ENCODE measurements at regions not wholly inside any gene's neighbourhood (a gene's known extent, or its start where the extent isn't known, plus 50 kb on each side); places are given as distances from the start of the nearest gene placed in this dataset.

DNA sequence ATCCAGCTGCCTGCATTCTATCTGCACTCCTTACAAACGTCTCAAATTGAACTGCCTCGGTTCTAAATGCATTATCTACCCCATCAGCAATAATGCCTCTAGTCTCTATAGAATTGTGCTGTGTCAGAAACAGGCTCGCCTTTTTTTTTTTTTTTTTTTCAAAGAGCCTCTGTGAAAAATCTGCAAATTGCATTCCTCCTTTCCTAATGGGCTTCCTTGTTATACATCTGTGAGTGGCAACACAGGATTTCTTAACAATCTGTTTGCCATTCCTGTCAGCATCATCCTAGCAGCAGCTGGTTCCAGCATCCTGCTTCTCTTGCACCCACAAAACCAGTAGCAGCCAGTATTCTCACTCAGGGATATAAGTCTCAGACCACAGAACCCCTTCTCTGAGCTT, 413.5 kb upstream of the SEMA3D start:
- TF ChIP-seq CHD4 (IDR thresholded peaks at IDR 0.05; ENCODE audit: borderline replicate concordance) = no peak
- no peak for TF ChIP-seq RAD21 (conservative IDR thresholded peaks at IDR 0.05 in 1 of 2, IDR thresholded peaks at IDR 0.05 in 1 of 2)
- TF ChIP-seq KDM1A (IDR thresholded peaks at IDR 0.05; ENCODE audit: low read depth) = no peak
- TF ChIP-seq, protein P1, sequence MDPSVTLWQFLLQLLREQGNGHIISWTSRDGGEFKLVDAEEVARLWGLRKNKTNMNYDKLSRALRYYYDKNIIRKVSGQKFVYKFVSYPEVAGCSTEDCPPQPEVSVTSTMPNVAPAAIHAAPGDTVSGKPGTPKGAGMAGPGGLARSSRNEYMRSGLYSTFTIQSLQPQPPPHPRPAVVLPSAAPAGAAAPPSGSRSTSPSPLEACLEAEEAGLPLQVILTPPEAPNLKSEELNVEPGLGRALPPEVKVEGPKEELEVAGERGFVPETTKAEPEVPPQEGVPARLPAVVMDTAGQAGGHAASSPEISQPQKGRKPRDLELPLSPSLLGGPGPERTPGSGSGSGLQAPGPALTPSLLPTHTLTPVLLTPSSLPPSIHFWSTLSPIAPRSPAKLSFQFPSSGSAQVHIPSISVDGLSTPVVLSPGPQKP (IDR thresholded peaks at IDR 0.05; ENCODE audit: low read depth, low read length) = no peak
- TF ChIP-seq ZFP36 (IDR thresholded peaks at IDR 0.05; ENCODE audit: borderline replicate concordance, partially characterized antibody) = no peak
- no peak for TF ChIP-seq ZNF302 (CRISPR knock-in tag; IDR thresholded peaks at IDR 0.05)
- no peak for TF ChIP-seq POLR2AphosphoS2 (conservative IDR thresholded peaks at IDR 0.05; ENCODE audit: low read length)
- TF ChIP-seq, protein P2, sequence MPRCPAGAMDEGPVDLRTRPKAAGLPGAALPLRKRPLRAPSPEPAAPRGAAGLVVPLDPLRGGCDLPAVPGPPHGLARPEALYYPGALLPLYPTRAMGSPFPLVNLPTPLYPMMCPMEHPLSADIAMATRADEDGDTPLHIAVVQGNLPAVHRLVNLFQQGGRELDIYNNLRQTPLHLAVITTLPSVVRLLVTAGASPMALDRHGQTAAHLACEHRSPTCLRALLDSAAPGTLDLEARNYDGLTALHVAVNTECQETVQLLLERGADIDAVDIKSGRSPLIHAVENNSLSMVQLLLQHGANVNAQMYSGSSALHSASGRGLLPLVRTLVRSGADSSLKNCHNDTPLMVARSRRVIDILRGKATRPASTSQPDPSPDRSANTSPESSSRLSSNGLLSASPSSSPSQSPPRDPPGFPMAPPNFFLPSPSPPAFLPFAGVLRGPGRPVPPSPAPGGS (IDR thresholded peaks at IDR 0.05) = no peak
- TF ChIP-seq RNF2 (IDR thresholded peaks at IDR 0.05; ENCODE audit: borderline replicate concordance, low read depth) = no peak
- no peak for TF ChIP-seq SREBF2 (IDR thresholded peaks at IDR 0.05)
- TF ChIP-seq, protein P3, sequence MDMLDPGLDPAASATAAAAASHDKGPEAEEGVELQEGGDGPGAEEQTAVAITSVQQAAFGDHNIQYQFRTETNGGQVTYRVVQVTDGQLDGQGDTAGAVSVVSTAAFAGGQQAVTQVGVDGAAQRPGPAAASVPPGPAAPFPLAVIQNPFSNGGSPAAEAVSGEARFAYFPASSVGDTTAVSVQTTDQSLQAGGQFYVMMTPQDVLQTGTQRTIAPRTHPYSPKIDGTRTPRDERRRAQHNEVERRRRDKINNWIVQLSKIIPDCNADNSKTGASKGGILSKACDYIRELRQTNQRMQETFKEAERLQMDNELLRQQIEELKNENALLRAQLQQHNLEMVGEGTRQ (IDR thresholded peaks at IDR 0.05) = no peak
- no peak for TF ChIP-seq ESRRA (IDR thresholded peaks at IDR 0.05; ENCODE audit: borderline replicate concordance, low read length)
- TF ChIP-seq ZSCAN20 (CRISPR knock-in tag; IDR thresholded peaks at IDR 0.05) = no peak
- TF ChIP-seq NR3C1 (IDR thresholded peaks at IDR 0.05) = no peak
- no peak for TF ChIP-seq TP53 (CRISPR knock-in tag; IDR thresholded peaks at IDR 0.05)
- no peak for TF ChIP-seq PHF8 (IDR thresholded peaks at IDR 0.05; ENCODE audit: borderline replicate concordance, low read depth)
- FAIRE-seq = no peak
- CTCF ChIA-PET = no interaction called here

DNA sequence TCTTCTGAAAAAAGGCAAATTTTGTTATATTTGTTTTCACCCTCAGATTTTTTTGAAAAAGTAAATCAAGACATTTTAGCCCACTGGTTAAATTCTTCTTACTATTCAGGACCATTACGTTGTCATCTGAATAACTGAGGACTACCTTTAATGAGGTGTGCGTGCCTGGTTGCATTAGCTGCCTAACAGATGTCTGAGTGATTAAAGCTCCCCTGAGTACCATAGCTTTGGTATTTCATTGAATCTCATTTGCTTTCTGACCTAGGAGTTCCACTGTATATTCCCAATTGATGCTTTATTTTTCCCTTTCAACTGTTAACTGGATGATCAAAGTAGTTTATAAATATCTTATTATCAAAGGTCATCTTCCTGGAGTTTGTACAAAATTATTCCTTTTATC, 410.0 kb upstream of the SEMA3D start:
- no peaks in the 10 kb centered on the region for H3K9me3 ChIP-seq
- DNase-seq (ENCODE audit: low read depth in 1 of 2, low spot score in 1 of 2) = no peak
- no peak overlapping the region for H3K27ac ChIP-seq
- ATAC-seq = no peak
- no peak overlapping the region for H3K4me2 ChIP-seq
- CTCF ChIA-PET = interaction anchor here (0.7 kb wide), 1 partner anchor 153 kb away, joined by 3 read pairs; no protein-coding TSS in a partner anchor
- 80% methylated on average over 2 of the region's 2 CpGs for WGBS (ENCODE audit: missing lambda C conversion rate)
- POLR2A ChIA-PET = no interaction called here
- TF ChIP-seq, protein P4, sequence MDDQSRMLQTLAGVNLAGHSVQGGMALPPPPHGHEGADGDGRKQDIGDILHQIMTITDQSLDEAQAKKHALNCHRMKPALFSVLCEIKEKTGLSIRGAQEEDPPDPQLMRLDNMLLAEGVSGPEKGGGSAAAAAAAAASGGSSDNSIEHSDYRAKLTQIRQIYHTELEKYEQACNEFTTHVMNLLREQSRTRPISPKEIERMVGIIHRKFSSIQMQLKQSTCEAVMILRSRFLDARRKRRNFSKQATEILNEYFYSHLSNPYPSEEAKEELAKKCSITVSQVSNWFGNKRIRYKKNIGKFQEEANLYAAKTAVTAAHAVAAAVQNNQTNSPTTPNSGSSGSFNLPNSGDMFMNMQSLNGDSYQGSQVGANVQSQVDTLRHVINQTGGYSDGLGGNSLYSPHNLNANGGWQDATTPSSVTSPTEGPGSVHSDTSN (IDR thresholded peaks at IDR 0.05) = no peak
- TF ChIP-seq FOXS1 (CRISPR knock-in tag; IDR thresholded peaks at IDR 0.05) (no peak), NPAS2 (CRISPR knock-in tag; IDR thresholded peaks at IDR 0.05; ENCODE audit: borderline replicate concordance) (no peak), KDM1A (IDR thresholded peaks at IDR 0.05; ENCODE audit: low read depth) (no peak), TFCP2L1 (CRISPR knock-in tag; IDR thresholded peaks at IDR 0.05) (no peak), JUN (IDR thresholded peaks at IDR 0.05) (no peak), ZNF302 (CRISPR knock-in tag; IDR thresholded peaks at IDR 0.05) (no peak), PHF8 (IDR thresholded peaks at IDR 0.05; ENCODE audit: borderline replicate concordance, low read depth) (no peak), SREBF2 (IDR thresholded peaks at IDR 0.05) (no peak), HOXA7 (CRISPR knock-in tag; IDR thresholded peaks at IDR 0.05) (no peak), ZFP36 (IDR thresholded peaks at IDR 0.05; ENCODE audit: borderline replicate concordance, partially characterized antibody) (no peak), RNF2 (IDR thresholded peaks at IDR 0.05; ENCODE audit: borderline replicate concordance, low read depth) (no peak), SMC3 (IDR thresholded peaks at IDR 0.05) (no peak), RCOR1 (IDR thresholded peaks at IDR 0.05; ENCODE audit: low read depth, low read length) (no peak), JUNB (IDR thresholded peaks at IDR 0.05) (no peak), NFE2L2 (conservative IDR thresholded peaks at IDR 0.05; ENCODE audit: low read length) (no peak), FOSL2 (IDR thresholded peaks at IDR 0.05) (no peak), FOSL2 (CRISPR knock-in tag; IDR thresholded peaks at IDR 0.05) (no peak), BHLHE40 (IDR thresholded peaks at IDR 0.05; ENCODE audit: low read depth, low read length) (no peak)
- TF ChIP-seq, protein P1 (IDR thresholded peaks at IDR 0.05; ENCODE audit: low read depth, low read length) = no peak
- TF ChIP-seq, protein P5, sequence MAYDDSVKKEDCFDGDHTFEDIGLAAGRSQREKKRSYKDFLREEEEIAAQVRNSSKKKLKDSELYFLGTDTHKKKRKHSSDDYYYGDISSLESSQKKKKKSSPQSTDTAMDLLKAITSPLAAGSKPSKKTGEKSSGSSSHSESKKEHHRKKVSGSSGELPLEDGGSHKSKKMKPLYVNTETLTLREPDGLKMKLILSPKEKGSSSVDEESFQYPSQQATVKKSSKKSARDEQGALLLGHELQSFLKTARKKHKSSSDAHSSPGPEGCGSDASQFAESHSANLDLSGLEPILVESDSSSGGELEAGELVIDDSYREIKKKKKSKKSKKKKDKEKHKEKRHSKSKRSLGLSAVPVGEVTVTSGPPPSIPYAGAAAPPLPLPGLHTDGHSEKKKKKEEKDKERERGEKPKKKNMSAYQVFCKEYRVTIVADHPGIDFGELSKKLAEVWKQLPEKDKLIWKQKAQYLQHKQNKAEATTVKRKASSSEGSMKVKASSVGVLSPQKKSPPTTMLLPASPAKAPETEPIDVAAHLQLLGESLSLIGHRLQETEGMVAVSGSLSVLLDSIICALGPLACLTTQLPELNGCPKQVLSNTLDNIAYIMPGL (CRISPR knock-in tag; IDR thresholded peaks at IDR 0.05; ENCODE audit: borderline replicate concordance) = no peak
- H3K4me1 ChIP-seq = peaks cover 10% of the 10 kb centered on the region; the same call in 2 of the 3 replicates
- FAIRE-seq = no peak
- no peak overlapping the region for H3K4me3 ChIP-seq

More for the DNA sequence above, 413.5 kb upstream of the SEMA3D start:
- Histone ChIP-seq H3K4me3 (no peak overlapping the region), H3K9me3 (no peaks in the 10 kb centered on the region), H3K27ac (no peak overlapping the region), H3K4me2 (no peak overlapping the region), H3K4me1 (peaks cover 9% of the 10 kb centered on the region; the same call in 2 of the 3 replicates)
- 24% methylated on average over 3 of the region's 3 CpGs for WGBS (ENCODE audit: missing lambda C conversion rate)
- no peak for ATAC-seq
- no peak for DNase-seq (ENCODE audit: low read depth in 1 of 2, low spot score in 1 of 2)
- POLR2A ChIA-PET = no interaction called here

Measured in A549 (cell line).